Gastrocnemius medialis (tissue), 4 donors: ENCODE measurements at regions not wholly inside any gene's neighbourhood (a gene's known extent, or its start where the extent isn't known, plus 50 kb on each side); places are given as distances from the start of the nearest gene placed in this dataset.

ENCODE experiments used
- ATAC-seq, 2 donors: fragments of 150-250 bp; one replicate each; pipeline ENCODE4 v1.9.1; 2016
- DNase-seq, 2 donors: peaks; one replicate each; pipeline ENCODE4 v3.0.0-alpha.2; 2019
- H3K27ac ChIP-seq, 4 donors: fragments of 200-600 bp; sonication (generic); 1 replicate in 1 of 4; 2 replicates in 3 of 4; pipeline ENCODE4 v1.5.1; 2016 to 2018; ENCODE audit warnings: mild to moderate bottlenecking in 2 of 4, moderate library complexity in 1 of 4
- H3K27me3 ChIP-seq, 3 donors: fragments of 200-600 bp; sonication (generic) in 2 of 3; 1 replicate in 1 of 3; 2 replicates in 2 of 3; pipeline versions ENCODE4 v1.5.1 to v1.6.0; 2016 to 2019; ENCODE audit warnings: mild to moderate bottlenecking in 1 of 3, moderate library complexity in 1 of 3
- H3K36me3 ChIP-seq, 2 donors: fragments of 200-600 bp; sonication (generic) in 1 of 2; one replicate each; pipeline ENCODE4 v1.5.1; 2017 to 2018
- H3K4me1 ChIP-seq, 2 donors: fragments of 200-600 bp; sonication (generic) in 1 of 2; one replicate each; pipeline ENCODE4 v1.5.1; 2016 to 2017; ENCODE audit warnings: mild to moderate bottlenecking in 2 of 2
- H3K4me3 ChIP-seq, 4 donors: fragments of 200-600 bp; sonication (generic) in 3 of 4; 1 replicate in 1 of 4; 2 replicates in 3 of 4; pipeline ENCODE4 v1.5.1; 2016 to 2019; ENCODE audit warnings: mild to moderate bottlenecking in 2 of 4
- H3K9me3 ChIP-seq, 3 donors: fragments of 200-600 bp; sonication (generic) in 2 of 3; 1 replicate in 1 of 3; 2 replicates in 2 of 3; pipeline ENCODE4 v1.5.1; 2016 to 2019
- CTCF ChIP-seq, 5 experiments: fragments of 450-650 bp in 3 of 5; fragments of 200-600 bp in 2 of 5; sonication (generic) in 2 of 5; IDR thresholded peaks in 4 of 5; conservative IDR thresholded peaks in 1 of 5; 1 replicate in 4 of 5; 2 replicates in 1 of 5; pipeline ENCODE4 v1.5.1; 2016 to 2019; ENCODE audit warnings: antibody characterized with exemption in 5 of 5, mild to moderate bottlenecking in 3 of 5, moderate library complexity in 3 of 5
- POLR2A ChIP-seq, 2 donors: fragments of 450-650 bp; IDR thresholded peaks; one replicate each; pipeline ENCODE4 v1.6.1; 2017; ENCODE audit warnings: antibody characterized with exemption in 2 of 2, mild to moderate bottlenecking in 2 of 2, moderate library complexity in 2 of 2
- in situ Hi-C, 4 donors: fragments of 200-750 bp; cut with MboI; loops; one replicate each; pipeline versions ENCODE4 v1.15.0 to v1.8.0; 2017; ENCODE audit warnings: low sequenced_read_pairs in 4 of 4
- intact Hi-C: fragments of 100-400 bp; cut with DNase I; formaldehyde crosslinking; loops from one replicate; pipeline ENCODE4 v1.15.1; 2023; ENCODE audit warnings: low total_unique reads

- Histone ChIP-seq H3K27me3 (no peaks in the 10 kb centered on the region), H3K36me3 (no peaks in the 10 kb centered on the region), H3K4me3 (no peak overlapping the region), H3K4me1 (peaks cover 0 to 11% of the 10 kb centered on the region in 2 donors), H3K27ac (no peak overlapping the region), H3K9me3 (no peaks in the 10 kb centered on the region)
- TF ChIP-seq CTCF (IDR thresholded peaks at IDR 0.05 in 4 of 5, conservative IDR thresholded peaks at IDR 0.05 in 1 of 5): no peak
- no peak for TF ChIP-seq POLR2A (IDR thresholded peaks at IDR 0.05)
- intact Hi-C loops: no loop called here
- DNase-seq: no peak
- in situ Hi-C loops: loop anchor here in 1 of 4 donors (10.0 kb wide), 1 partner anchor 153 kb away; no protein-coding TSS in a partner anchor
- peak in 1 of 2 donors; percentile 44 for ATAC-seq
These were observed 251.8 kb upstream of the BLID start for GRCh38 chr11:122367809-122368231.

DNA sequence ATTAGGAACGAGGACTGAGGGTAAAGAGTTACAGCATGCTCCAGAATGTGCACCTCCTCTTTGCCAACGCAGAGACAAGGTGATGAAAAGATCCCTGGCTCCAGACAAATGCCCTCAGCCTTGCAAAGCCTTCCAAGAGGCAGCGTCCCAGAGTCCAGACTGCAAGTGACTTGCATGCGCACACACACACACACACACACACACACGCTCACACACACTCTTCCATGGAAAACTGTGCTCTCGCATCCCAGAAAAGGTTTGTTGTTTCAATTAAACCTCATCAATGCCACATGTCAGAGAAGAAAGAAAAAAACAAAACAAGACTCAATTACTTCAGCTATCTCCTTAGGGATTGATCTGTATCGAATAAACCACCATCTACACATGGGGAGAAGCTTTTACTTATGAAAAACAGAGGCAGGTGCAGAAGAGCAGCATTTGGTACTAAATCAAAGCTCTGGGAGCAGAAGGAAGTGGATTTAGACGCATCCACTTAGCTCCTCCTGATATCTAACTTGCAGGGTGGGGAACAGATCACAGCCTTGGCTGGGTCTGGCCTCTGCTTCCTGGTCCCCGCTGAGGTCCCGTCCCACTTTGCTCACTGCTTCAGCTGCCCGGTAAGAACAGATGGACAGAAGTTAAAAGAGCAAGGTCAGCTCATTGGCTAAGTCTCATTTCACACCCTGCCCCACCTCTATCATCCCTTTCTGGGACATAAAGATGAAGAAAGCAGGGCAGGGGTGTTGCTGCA lies 249.8 kb upstream of the BLID start:
- H3K4me3 ChIP-seq: no peak overlapping the region
- ATAC-seq (no peak), DNase-seq (no peak)
- no peaks in the 10 kb centered on the region for H3K36me3 ChIP-seq
- peaks cover 0 to 11% of the 10 kb centered on the region in 2 donors for H3K4me1 ChIP-seq
- no peaks in the 10 kb centered on the region for H3K27me3 ChIP-seq
- in situ Hi-C loops: loop anchor here in 1 of 4 donors (10.0 kb wide), 1 partner anchor 151 kb away; no protein-coding TSS in a partner anchor
- H3K27ac ChIP-seq: no peak overlapping the region
- no peak for TF ChIP-seq CTCF (IDR thresholded peaks at IDR 0.05 in 4 of 5, conservative IDR thresholded peaks at IDR 0.05 in 1 of 5)
- no peak for TF ChIP-seq POLR2A (IDR thresholded peaks at IDR 0.05)
- intact Hi-C loops: no loop called here
- no peaks in the 10 kb centered on the region for H3K9me3 ChIP-seq

- in situ Hi-C loops: loop anchor here in 1 of 4 donors (10.0 kb wide), 1 partner anchor 148 kb away; no protein-coding TSS in a partner anchor
- Histone ChIP-seq H3K27me3 (no peaks in the 10 kb centered on the region), H3K4me1 (peaks cover 0 to 11% of the 10 kb centered on the region in 2 donors), H3K9me3 (no peaks in the 10 kb centered on the region), H3K27ac (no peak overlapping the region), H3K4me3 (no peak overlapping the region), H3K36me3 (no peaks in the 10 kb centered on the region)
- DNase-seq: no peak
- intact Hi-C loops: no loop called here
- TF ChIP-seq CTCF (IDR thresholded peaks at IDR 0.05 in 4 of 5, conservative IDR thresholded peaks at IDR 0.05 in 1 of 5): no peak
- TF ChIP-seq POLR2A (IDR thresholded peaks at IDR 0.05): no peak
- ATAC-seq: no peak
These were observed 247.3 kb upstream of the BLID start for GRCh38 chr11:122363296-122363695.

DNA sequence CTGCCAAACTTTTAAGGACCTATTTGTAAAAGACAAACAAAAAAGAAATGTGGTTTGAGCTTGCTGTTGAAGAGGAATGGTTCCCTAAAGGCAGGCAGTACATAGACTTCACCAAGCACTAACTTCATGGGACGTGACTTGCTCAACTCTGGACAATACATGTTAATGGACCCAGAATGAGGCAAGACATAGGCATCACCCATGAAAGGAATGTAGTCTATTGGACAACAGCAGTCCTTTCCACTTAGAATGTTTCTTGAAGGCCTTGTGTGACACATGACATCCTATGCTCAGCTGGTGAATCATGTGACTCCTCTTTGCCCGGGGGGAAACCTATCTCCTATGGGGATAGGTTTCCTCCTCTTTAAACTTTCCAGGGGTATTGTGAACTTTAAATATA lies 246.4 kb upstream of the BLID start:
- no peaks in the 10 kb centered on the region for H3K27me3 ChIP-seq
- no peaks in the 10 kb centered on the region for H3K9me3 ChIP-seq
- ATAC-seq (no peak), DNase-seq (no peak)
- no peaks in the 10 kb centered on the region for H3K36me3 ChIP-seq
- in situ Hi-C loops: loop anchor here in 1 of 4 donors (10.0 kb wide), 1 partner anchor 148 kb away; no protein-coding TSS in a partner anchor
- no peak overlapping the region for H3K4me3 ChIP-seq
- intact Hi-C loops: no loop called here
- H3K4me1 ChIP-seq: peaks cover 0 to 9% of the 10 kb centered on the region in 2 donors
- TF ChIP-seq POLR2A (IDR thresholded peaks at IDR 0.05) (no peak), CTCF (IDR thresholded peaks at IDR 0.05 in 4 of 5, conservative IDR thresholded peaks at IDR 0.05 in 1 of 5) (no peak)
- H3K27ac ChIP-seq: no peak overlapping the region
